HCT116 (cell line): ENCODE measurements at regions not wholly inside any gene's neighbourhood (a gene's known extent, or its start where the extent isn't known, plus 50 kb on each side); places are given as distances from the start of the nearest gene placed in this dataset.

Source experiments
- ATAC-seq: fragments of 200-7000 bp; cut with Tn5 transposase; 2 replicates; pipeline ENCODE4 v1.9.1; 2020; ENCODE audit warnings: mild to moderate bottlenecking, moderate library complexity
- BruUV-seq: library from RNA; stranded (reverse); fragments of 400-500 nt; replicated peaks from 2 replicates; lab custom pipeline; 2021; lab: Mats Ljungman, UMichigan
- CTCF ChIA-PET: fragments of 300-600 bp; sonication (Branson Sonifier 250); formaldehyde crosslinking; loops from one replicate; lab custom pipeline; 2021; ENCODE audit warnings: antibody characterized with exemption; lab: Charles Lee
- POLR2A ChIA-PET: fragments of 300-600, 350-600 bp; sonication (Branson Sonifier 250); formaldehyde crosslinking; loops from one replicate; lab custom pipeline; 2021; ENCODE audit warnings: antibody characterized with exemption; lab: Charles Lee
- RAD21 ChIA-PET, 2 experiments: fragments of 300-600 bp; sonication (Branson Sonifier 250); formaldehyde crosslinking; loops; one replicate each; lab custom pipeline; 2023; ENCODE audit warnings: low total read pairs in 2 of 2; ENCODE audit not compliant: uncharacterized antibody in 2 of 2, unreplicated experiment in 2 of 2, low non-redundant PET in 1 of 2; lab: Charles Lee
- DNase-seq: peaks from one replicate; pipeline ENCODE4 v3.0.0-alpha.2; 2010; ENCODE audit warnings: low read depth, low spot score
- H2AFZ ChIP-seq: fragments of 200-600 bp; shearing (Covaris generic), sonication (generic); 2 replicates; pipeline ENCODE4 v1.6.1; 2017; ENCODE audit warnings: low read depth, mixed run types, mixed read lengths, antibody characterized with exemption, low read length; ENCODE audit not compliant: poor library complexity, severe bottlenecking
- H3K27ac ChIP-seq: 2 replicates; pipeline ENCODE4 v1.5.1; 2012; ENCODE audit warnings: low read depth, low read length
- H3K27me3 ChIP-seq: fragments of 200-600 bp; sonication (generic); 2 replicates; pipeline ENCODE4 v1.6.1; 2016; ENCODE audit warnings: mixed run types, low read length, mixed read lengths; ENCODE audit not compliant: insufficient read depth
- H3K36me3 ChIP-seq, 2 experiments: fragments of 200-500 bp in 1 of 2; fragments of 200-600 bp in 1 of 2; sonication (Bioruptor generic) in 1 of 2; sonication (generic) in 1 of 2; 2 replicates each; pipeline versions ENCODE4 v1.5.1 to v1.6.1; 2014 to 2016; ENCODE audit warnings: low read length in 2 of 2, inconsistent platforms in 1 of 2, mixed read lengths in 1 of 2, mixed run types in 1 of 2; ENCODE audit not compliant: insufficient read depth in 2 of 2, control insufficient read depth in 1 of 2
- H3K4me1 ChIP-seq, 2 experiments: fragments of 200-600 bp in 1 of 2; sonication (generic) in 1 of 2; 2 replicates each; pipeline versions ENCODE4 v1.5.1 to v1.6.1; 2012 to 2017; ENCODE audit warnings: low read length in 2 of 2, inconsistent platforms in 1 of 2, mild to moderate bottlenecking in 1 of 2, mixed read lengths in 1 of 2, mixed run types in 1 of 2, moderate library complexity in 1 of 2; ENCODE audit not compliant: insufficient read depth in 2 of 2, control insufficient read depth in 1 of 2
- H3K4me2 ChIP-seq: fragments of 200-600 bp; sonication (generic); 2 replicates; pipeline ENCODE4 v1.6.1; 2017; ENCODE audit warnings: mixed run types, low read length, mixed read lengths
- H3K4me3 ChIP-seq, 2 experiments: fragments of 200-600 bp in 1 of 2; sonication (generic) in 1 of 2; replicated peaks in 1 of 2; 2 replicates each; pipeline ENCODE4 v1.5.1; 2011 to 2016; ENCODE audit warnings: low read length in 2 of 2, control low read depth in 1 of 2, low read depth in 1 of 2, mild to moderate bottlenecking in 1 of 2, mixed read lengths in 1 of 2, mixed run types in 1 of 2
- H3K79me2 ChIP-seq: fragments of 200-600 bp; sonication (generic); 2 replicates; pipeline ENCODE4 v1.6.1; 2017; ENCODE audit warnings: mild to moderate bottlenecking, mixed run types, low read length, moderate library complexity, mixed read lengths; ENCODE audit not compliant: insufficient read depth
- H3K9ac ChIP-seq: fragments of 200-600 bp; sonication (generic); 2 replicates; pipeline ENCODE4 v1.6.1; 2016; ENCODE audit warnings: low read length, mixed read lengths
- H3K9me2 ChIP-seq: fragments of 200-600 bp; sonication (generic), shearing (Covaris generic); 2 replicates; pipeline ENCODE4 v1.6.1; 2017; ENCODE audit warnings: mixed run types, mild to moderate bottlenecking, moderate library complexity; ENCODE audit not compliant: insufficient read depth
- H3K9me3 ChIP-seq, 2 experiments: fragments of 200-500 bp in 1 of 2; fragments of 200-600 bp in 1 of 2; sonication (Bioruptor generic) in 1 of 2; sonication (generic) in 1 of 2; 2 replicates each; pipeline ENCODE4 v1.6.1; 2014 to 2017; ENCODE audit warnings: low read length in 2 of 2, mixed read lengths in 2 of 2, inconsistent platforms in 1 of 2, low read depth in 1 of 2, mild to moderate bottlenecking in 1 of 2, mixed run types in 1 of 2, moderate library complexity in 1 of 2; ENCODE audit not compliant: control insufficient read depth in 1 of 2, insufficient read depth in 1 of 2
- H4K20me1 ChIP-seq: fragments of 200-600 bp; sonication (generic), shearing (Covaris generic); 2 replicates; pipeline ENCODE4 v1.6.1; 2017; ENCODE audit warnings: mixed run types, mild to moderate bottlenecking, moderate library complexity; ENCODE audit not compliant: insufficient read depth
- CBX3 ChIP-seq: IDR thresholded peaks from 2 replicates; pipeline ENCODE4 v1.6.1; 2012; ENCODE audit warnings: low read depth
- EGR1 ChIP-seq: IDR thresholded peaks from 2 replicates; pipeline ENCODE4 v1.6.1; 2012; ENCODE audit warnings: low read depth
- ELF1 ChIP-seq: IDR thresholded peaks from 2 replicates; pipeline ENCODE4 v1.6.1; 2012; ENCODE audit warnings: low read depth, borderline replicate concordance
- EZH2 ChIP-seq: fragments of 200-600 bp; sonication (generic); IDR thresholded peaks from 2 replicates; pipeline ENCODE4 v1.6.1; 2017; ENCODE audit warnings: antibody characterized with exemption, mixed run types
- EZH2phosphoT487 ChIP-seq: fragments of 200-600 bp; IDR thresholded peaks from 2 replicates; pipeline ENCODE4 v1.6.1; 2018; ENCODE audit warnings: antibody characterized with exemption, borderline replicate concordance
- JUND ChIP-seq: IDR thresholded peaks from 2 replicates; pipeline ENCODE4 v1.6.1; 2012
- SIN3A ChIP-seq: IDR thresholded peaks from 2 replicates; pipeline ENCODE4 v1.6.1; 2012; ENCODE audit warnings: low read depth
- TCF7L2 ChIP-seq: IDR thresholded peaks from 2 replicates; pipeline ENCODE4 v1.7.0; 2011; ENCODE audit warnings: borderline replicate concordance, inconsistent platforms; ENCODE audit not compliant: insufficient read depth, insufficient read length; ENCODE audit errors: extremely low read depth
- intact Hi-C: fragments of 100-400 bp; cut with micrococcal nuclease; formaldehyde crosslinking; loops from 2 replicates; pipeline ENCODE4 v1.10.0; 2022
- TF ChIP-seq, protein P1 (sequence below): IDR thresholded peaks from 2 replicates; pipeline ENCODE4 v1.6.1; 2012
- TF ChIP-seq, protein P2 (sequence below), 3 experiments: fragments of 200-600 bp in 1 of 3; sonication (generic) in 1 of 3; IDR thresholded peaks in 2 of 3; conservative IDR thresholded peaks in 1 of 3; 2 replicates each; pipeline ENCODE4 v1.5.1; 2012 to 2017; ENCODE audit warnings: low read depth in 2 of 3, low read length in 2 of 3, antibody characterized with exemption in 1 of 3, borderline replicate concordance in 1 of 3, control low read depth in 1 of 3, mild to moderate bottlenecking in 1 of 3, mixed read lengths in 1 of 3, mixed run types in 1 of 3, moderate library complexity in 1 of 3; ENCODE audit not compliant: insufficient read depth in 1 of 3

DNA sequence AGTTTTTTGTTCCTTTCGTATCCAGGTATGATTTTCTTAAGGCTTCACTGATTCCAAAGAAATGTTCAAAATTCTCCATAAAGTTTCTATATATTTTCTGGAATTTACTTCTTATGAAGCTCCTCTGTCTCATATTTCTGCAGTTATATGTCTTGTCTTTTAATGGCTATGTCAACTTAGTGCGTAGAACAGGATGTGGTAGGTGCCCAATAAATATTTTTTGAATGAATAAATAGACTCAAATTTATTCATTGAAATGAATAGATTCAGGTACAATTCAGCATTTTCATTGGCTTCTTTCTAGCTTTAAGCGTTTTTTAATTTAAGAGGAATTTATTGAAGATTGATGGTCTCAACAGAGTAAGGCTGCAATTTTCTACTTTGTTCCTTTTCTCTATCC lies 231.9 kb upstream of the BOD1L1 start (continued):
- TF ChIP-seq, protein P1, sequence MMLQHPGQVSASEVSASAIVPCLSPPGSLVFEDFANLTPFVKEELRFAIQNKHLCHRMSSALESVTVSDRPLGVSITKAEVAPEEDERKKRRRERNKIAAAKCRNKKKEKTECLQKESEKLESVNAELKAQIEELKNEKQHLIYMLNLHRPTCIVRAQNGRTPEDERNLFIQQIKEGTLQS = no peak
- TF ChIP-seq EGR1 = no peak
- TF ChIP-seq CBX3 = no peak
- no peak for TF ChIP-seq EZH2phosphoT487
- no peak for TF ChIP-seq ELF1
- TF ChIP-seq, all 23 proteins: peak for 0

GRCh38 chr4:13860126-13860525 lies 232.6 kb upstream of the BOD1L1 start:
- no TSS peak for BruUV-seq
- H3K4me3 ChIP-seq = no peak overlapping the region
- ChIA-PET CTCF (no interaction called here), RAD21 (no interaction called here), POLR2A (no interaction called here)
- intact Hi-C loops = no loop called here
- H3K9ac ChIP-seq = no peak overlapping the region
- H3K4me2 ChIP-seq = no peak overlapping the region
- ATAC-seq (no peak), DNase-seq (no peak)
- H3K4me1 ChIP-seq = no peaks in the 10 kb centered on the region
- no peaks in the 10 kb centered on the region for H4K20me1 ChIP-seq
- no peak overlapping the region for H2AFZ ChIP-seq
- peaks cover 0 to 3% of the 10 kb centered on the region in 2 experiments; a peak in 1 of 4 replicates for H3K9me3 ChIP-seq
- no peaks in the 10 kb centered on the region for H3K27me3 ChIP-seq
- no peaks in the 10 kb centered on the region for H3K79me2 ChIP-seq
- no peaks in the 10 kb centered on the region for H3K36me3 ChIP-seq
- H3K27ac ChIP-seq = no peak overlapping the region
- TF ChIP-seq EZH2 (no peak), CBX3 (no peak), JUND (no peak), SIN3A (no peak), ELF1 (no peak), TCF7L2 (no peak)
- TF ChIP-seq, protein P2, sequence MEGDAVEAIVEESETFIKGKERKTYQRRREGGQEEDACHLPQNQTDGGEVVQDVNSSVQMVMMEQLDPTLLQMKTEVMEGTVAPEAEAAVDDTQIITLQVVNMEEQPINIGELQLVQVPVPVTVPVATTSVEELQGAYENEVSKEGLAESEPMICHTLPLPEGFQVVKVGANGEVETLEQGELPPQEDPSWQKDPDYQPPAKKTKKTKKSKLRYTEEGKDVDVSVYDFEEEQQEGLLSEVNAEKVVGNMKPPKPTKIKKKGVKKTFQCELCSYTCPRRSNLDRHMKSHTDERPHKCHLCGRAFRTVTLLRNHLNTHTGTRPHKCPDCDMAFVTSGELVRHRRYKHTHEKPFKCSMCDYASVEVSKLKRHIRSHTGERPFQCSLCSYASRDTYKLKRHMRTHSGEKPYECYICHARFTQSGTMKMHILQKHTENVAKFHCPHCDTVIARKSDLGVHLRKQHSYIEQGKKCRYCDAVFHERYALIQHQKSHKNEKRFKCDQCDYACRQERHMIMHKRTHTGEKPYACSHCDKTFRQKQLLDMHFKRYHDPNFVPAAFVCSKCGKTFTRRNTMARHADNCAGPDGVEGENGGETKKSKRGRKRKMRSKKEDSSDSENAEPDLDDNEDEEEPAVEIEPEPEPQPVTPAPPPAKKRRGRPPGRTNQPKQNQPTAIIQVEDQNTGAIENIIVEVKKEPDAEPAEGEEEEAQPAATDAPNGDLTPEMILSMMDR (IDR thresholded peaks at IDR 0.05 in 2 of 3, conservative IDR thresholded peaks at IDR 0.05 in 1 of 3; ENCODE audit: borderline replicate concordance in 1 of 3, insufficient read depth in 1 of 3, low read depth in 2 of 3, low read length in 2 of 3) = no peak; a peak in 1 of 6 replicates
- H3K9me2 ChIP-seq = no peaks in the 10 kb centered on the region
